Skin of body (tissue), 1 donor: ENCODE measurements at regions not wholly inside any gene's neighbourhood (a gene's known extent, or its start where the extent isn't known, plus 50 kb on each side); places are given as distances from the start of the nearest gene placed in this dataset.

ENCODE experiments used
- DNase-seq: peaks from one replicate; lab custom pipeline; 2025; lab: John Stamatoyannopoulos, UW

DNA sequence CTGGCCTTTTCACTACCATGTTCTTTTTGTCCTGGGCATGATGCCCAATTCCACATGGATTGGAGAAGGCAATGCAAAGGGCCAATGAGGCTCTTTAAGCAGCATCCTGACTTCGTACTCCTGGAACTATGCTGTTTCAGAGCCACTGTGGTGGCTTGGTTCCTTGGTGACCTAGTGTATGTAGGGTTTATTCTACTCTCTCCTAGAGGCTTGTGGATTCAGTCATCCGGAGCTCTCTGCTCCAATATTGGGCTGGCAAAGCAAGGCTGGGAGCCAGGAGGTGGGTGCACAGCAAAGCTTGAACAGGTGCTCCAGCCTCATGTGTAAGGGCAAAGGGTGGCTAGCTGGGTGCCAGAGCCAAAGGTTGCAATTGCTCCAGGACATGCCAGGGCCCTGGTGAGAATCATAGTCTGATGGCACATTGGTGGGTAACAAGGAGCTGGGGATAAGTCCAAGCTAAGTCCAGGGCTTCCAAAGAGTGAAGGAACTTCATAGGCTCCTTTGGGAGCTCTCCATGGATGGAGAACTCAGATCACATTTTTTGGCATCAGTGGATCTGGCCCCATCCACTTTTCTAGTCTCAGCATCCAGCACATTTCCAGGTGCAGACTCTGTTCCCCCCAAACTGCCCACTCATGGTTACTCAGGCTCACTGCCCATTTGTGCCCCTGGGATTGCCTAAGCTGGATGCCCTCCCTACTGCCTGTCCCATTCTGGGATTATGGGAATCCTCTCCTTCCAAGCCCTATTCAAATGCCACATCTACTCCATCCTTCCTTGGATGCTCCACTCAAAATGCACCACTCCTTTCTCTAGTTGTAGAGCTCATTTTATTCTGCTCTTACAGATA is 253.9 kb downstream of the EMP1 start:
- no peak for DNase-seq

GRCh38 chr12:13444076-13444475 is 247.6 kb downstream of the EMP1 start:
- no peak for DNase-seq

- no peak for DNase-seq
Measured at GRCh38 chr12:13443498-13443897, 247.0 kb downstream of the EMP1 start.

GRCh38 chr12:13443028-13443427 is 246.5 kb downstream of the EMP1 start:
- no peak for DNase-seq

- no peak for DNase-seq
Measured at GRCh38 chr12:13442457-13442856, 245.9 kb downstream of the EMP1 start.

GRCh38 chr12:13440844-13441243 is 244.3 kb downstream of the EMP1 start:
- DNase-seq, result no peak

GRCh38 chr12:13437541-13437940 is 241.0 kb downstream of the EMP1 start:
- no peak for DNase-seq

DNA sequence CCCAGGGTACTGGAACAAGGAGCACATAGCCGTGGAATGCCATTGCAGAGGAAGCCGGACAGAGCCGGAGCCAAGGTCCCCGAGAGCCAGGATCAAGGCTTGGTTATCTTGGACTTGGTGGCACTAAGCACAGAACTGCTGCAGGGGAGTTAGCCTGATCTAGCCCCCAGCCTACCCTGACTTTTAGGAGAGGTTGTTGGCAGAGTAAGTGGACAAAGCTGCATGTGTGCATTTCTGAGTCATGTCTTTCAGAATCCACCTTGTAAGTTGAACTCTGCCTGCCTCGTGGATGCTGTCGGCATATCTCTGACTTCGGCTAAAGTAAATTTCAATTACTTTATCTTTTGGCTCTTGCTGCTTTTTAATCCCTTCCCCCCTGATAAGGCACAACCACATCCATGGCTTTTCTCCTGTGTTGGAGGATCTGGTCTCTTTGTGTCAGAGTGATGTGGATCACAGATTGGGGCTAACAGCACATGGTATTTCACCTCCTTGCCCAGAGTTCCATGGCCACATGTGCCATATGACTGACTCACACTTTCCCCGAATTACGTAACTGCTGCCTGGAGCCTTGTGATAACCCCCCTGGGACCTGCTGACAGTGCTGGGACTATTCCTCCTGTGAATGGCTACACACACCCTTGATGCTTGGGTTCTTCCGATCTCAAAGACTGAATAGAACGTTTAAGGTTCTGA is 240.3 kb downstream of the EMP1 start:
- no peak for DNase-seq

GRCh38 chr12:13436182-13436581 is 239.7 kb downstream of the EMP1 start:
- DNase-seq, result no peak

GRCh38 chr12:13435235-13435933 is 238.9 kb downstream of the EMP1 start:
- no peak for DNase-seq

GRCh38 chr12:13433768-13434167 is 237.2 kb downstream of the EMP1 start:
- DNase-seq, result no peak

DNA sequence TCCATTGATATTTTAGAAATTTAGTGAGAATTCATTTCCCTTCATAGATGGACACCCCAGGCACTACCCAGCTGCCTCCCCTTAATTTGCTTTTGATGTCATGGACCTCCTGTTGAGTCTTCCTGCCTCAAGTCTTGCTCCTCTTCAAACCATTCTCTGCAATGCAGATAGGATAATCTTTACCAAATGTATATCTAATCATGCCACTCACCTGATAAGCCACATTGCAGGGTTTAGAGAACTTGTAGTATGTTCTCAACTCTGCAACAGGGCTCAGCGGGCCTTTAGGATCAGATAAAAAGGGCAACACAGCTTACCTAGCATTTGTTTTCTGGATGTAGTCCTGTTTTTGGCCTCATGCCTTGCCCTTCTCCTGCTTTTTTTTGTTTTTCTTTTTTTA is 234.5 kb downstream of the EMP1 start:
- no peak for DNase-seq

DNA sequence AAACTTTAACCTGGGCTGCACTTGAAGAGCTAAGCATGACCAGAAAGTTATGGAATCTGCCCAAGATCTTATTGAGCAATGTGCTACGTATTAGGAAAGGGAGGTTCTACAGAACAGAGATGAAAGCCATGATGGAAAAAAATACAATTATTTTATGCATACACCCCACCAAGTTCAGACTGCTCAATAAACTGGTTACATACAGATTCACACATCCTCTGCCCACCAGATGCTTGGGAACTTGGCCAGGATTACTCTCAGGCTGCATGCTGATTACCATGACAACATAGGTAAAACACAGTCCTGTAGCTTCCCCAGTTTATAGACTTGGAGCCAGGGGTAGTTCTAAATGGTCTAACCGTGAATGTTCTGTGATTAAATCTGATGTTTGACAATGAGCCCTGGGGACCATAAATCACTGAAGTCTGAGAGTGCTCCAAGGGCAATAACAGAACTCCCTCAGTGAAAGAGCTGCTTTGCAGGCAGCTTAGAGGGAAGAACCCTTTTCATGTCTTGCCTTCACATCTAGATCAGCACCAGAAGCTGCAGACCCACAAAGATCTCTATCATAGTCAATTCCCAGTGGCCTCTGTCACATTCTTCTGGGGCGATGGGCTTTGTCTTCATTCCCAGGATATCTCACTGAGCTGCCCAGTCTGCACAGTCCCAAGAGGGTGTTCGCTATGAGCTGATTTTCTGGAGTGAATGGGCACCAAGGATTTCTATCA is 232.2 kb downstream of the EMP1 start:
- peak; percentile 32 for DNase-seq

DNA sequence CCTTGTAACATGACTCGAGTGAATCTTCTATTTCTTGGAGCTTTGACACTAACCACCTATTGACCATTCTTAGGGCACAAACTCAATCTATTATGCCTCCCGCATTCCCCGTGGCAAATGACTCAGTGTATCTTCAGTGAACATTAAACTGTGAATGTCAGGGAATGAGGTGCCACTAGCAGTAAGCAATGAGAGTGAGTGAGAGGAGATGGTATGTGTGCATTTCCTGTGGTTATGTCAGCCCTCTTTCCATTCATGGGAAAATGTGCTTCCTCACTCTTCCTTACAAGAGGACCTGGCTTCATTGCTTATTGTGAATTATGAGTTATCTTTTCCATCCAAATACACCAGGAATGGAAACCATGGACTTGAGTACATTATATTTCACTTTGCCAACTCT is 229.2 kb downstream of the EMP1 start:
- no peak for DNase-seq

- no peak for DNase-seq
Measured at GRCh38 chr12:13422291-13422690, 225.8 kb downstream of the EMP1 start.

DNA sequence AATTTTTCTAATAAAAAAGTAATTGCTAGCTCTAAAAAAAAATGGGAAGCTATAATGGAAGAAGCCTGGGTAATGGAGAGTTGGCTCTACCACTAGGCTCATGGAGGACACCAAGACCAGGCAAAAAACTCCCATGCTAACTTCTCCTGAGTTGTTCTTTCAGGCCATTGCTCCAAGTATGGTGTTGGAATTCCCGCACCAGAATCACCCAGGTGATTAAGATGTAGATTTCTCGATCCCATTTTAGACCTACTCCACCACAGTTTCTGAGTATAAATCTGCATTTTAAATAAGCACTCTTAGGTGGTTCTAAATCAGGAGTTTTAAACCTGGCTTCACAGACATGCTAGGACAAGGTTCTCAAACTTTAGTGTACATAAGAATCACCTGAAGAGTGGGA is 221.0 kb downstream of the EMP1 start:
- DNase-seq, result no peak

DNA sequence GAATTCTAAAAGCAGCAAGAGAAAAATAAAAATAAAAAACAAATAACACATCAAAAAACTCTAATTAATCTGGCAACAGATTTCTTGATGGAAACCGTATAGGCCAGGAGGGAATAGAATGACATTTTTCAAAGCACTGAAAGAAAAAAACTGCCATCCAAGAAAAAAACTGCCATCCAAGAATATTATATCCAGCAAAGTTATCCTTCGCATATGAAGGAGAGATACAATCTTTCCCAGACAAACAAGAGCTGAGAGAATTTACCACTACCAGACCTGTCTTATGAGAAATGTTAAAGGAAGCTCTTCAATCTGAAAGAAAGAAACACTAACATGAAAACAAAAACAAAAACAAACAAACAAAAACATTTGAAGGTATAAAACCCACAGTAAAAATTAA is 214.8 kb downstream of the EMP1 start:
- no peak for DNase-seq

DNA sequence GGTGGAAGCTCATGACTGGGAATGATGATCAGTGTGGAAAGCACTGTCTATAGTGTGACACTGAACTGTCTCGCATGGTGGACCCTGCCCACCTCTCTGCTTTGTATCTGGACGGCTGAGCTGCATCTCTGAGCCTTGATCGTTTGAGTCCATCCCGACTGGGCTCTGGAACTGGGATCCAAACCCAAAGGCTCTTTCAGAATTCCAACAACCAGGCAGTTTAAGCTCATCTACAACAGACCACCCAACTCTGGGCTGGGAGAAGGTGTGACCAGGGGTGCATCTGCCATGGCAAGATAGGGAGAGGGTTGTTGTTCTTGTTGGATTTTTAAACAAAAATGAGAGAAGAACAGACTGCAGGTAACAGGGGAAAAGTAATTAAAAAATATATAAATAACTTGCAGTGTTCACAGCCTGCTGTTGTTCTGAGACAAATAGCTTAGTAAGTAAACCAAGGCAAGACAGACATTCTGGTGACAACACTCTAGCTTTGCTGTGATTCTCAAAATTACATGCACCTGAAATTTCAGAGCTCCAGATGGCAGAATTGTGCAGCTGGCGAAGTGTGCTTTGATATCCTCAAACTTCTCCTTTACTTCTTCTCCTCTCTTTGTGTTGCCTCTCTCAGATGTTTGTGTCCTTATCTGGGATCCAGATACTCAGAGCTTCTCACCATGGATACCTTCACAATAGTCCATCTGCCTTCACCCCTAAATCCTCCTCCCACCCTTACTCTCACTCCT is 209.6 kb downstream of the EMP1 start:
- no peak for DNase-seq

DNA sequence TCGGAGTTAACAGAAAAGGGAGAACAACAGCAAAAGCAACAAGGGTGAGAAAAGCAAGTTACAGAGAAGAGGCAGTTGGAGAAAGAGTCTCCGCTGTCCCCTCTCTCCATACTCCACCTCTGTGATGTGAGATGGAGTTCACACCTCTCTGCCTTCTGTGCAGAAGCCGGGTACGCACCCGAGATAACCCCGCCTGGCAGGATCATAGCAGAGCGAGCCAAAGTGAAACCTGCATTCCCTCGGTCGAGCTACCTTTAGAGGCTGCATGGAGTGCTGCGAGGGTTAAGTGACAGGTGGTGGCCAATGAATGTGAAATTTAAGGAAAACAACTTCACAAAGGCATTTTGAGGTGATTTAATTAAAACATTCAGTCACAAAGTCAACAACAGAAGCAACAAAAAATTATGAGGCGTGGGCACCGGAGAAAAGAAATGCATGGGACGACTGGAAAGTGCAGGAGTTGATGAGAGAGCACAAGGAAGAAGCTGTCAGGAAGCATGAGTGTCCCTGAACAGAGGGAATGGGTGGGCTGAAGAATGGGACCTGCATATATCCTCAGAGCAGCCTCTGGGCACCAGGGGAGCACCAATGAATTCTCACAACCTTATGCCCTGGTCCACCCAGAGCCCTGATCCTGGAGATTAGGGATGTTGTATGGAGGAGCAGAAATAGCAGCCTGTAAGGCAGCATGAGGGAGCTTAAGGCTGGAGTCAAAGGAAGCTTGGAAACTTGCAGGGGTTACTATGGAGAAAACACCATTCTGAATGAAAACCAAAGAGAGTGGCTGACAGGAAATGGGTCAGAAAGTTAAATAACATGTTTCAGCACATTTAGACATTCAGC is 208.3 kb downstream of the EMP1 start:
- DNase-seq, result no peak

DNA sequence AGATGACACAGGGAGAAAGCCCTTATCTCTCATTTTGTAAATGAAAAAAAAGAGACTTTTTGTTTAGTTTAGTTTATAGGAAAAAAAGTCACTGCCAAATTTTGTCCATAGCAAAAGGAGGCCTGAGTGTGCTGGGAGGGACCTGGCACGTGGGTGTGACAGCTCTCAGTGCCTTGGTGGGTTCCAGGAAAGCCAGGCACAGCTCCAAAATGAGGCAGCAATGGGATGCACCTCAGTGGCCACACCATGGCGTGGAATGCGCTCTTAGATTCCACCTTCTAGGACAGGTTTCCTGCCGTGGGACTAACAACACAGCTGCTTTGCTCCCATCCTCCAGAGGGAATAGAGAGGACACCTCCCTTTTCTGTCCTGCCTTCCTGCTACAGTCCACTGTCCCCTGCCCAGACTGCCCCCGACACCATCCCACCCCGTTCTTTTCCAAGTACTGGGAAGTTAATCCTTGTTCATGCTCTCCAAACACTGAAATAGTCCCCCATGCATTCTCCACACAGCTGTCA is 207.6 kb downstream of the EMP1 start:
- no peak for DNase-seq
